MM.1S (cell line): ENCODE measurements at regions not wholly inside any gene's neighbourhood (a gene's known extent, or its start where the extent isn't known, plus 50 kb on each side); places are given as distances from the start of the nearest gene placed in this dataset.

Experiments
- CTCF ChIP-seq: fragments of 300-600 bp; sonication (generic); IDR thresholded peaks from 2 replicates; pipeline ENCODE4 v1.5.1; 2016; ENCODE audit warnings: antibody characterized with exemption, low read length, mixed read lengths
- EZH2 ChIP-seq: fragments of 300-600 bp; sonication (generic); optimal IDR thresholded peaks from 2 replicates; pipeline ENCODE3; 2017; ENCODE audit warnings: low read depth, mild to moderate bottlenecking, antibody characterized with exemption, low read length, mixed read lengths
- EZH2phosphoT487 ChIP-seq: fragments of 300-600 bp; sonication (generic); IDR thresholded peaks from 2 replicates; pipeline ENCODE4 v1.6.1; 2018; ENCODE audit warnings: antibody characterized with exemption, low read length

GRCh38 chr10:118501637-118502440 lies 93.6 kb downstream of the PRLHR start:
- TF ChIP-seq CTCF: no peak
- TF ChIP-seq EZH2phosphoT487: no peak
- no peak for TF ChIP-seq EZH2
